ENCODE measurements at regions not wholly inside any gene's neighbourhood (a gene's known extent, or its start where the extent isn't known, plus 50 kb on each side); places are given as distances from the start of the nearest gene placed in this dataset.
"Not testable (repeated sequence)": the region's sequence is repeated elsewhere in the genome, so short reads cannot be mapped to it uniquely, and the experiment has no call there.

DNA sequence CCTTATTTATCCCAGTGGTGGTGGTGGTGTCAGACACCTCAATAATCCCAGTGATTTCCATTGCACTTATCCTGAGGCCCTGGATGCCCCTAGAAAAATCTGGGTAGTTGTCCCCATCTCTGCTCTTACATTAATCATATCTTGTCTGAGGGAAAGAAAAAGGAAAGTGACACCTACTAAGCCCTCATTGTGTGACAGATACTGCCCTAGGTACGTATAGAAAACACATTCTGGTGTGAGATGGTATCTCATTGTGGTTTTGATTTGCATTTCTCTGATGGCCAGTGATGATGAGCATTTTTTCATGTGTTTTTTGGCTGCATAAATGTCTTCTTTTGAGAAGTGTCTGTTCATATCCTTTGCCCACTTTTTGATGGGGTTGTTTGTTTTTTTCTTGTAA is 162.6 kb upstream of the JADE1 start:
- not testable (repeated sequence) for DNase-seq

DNA sequence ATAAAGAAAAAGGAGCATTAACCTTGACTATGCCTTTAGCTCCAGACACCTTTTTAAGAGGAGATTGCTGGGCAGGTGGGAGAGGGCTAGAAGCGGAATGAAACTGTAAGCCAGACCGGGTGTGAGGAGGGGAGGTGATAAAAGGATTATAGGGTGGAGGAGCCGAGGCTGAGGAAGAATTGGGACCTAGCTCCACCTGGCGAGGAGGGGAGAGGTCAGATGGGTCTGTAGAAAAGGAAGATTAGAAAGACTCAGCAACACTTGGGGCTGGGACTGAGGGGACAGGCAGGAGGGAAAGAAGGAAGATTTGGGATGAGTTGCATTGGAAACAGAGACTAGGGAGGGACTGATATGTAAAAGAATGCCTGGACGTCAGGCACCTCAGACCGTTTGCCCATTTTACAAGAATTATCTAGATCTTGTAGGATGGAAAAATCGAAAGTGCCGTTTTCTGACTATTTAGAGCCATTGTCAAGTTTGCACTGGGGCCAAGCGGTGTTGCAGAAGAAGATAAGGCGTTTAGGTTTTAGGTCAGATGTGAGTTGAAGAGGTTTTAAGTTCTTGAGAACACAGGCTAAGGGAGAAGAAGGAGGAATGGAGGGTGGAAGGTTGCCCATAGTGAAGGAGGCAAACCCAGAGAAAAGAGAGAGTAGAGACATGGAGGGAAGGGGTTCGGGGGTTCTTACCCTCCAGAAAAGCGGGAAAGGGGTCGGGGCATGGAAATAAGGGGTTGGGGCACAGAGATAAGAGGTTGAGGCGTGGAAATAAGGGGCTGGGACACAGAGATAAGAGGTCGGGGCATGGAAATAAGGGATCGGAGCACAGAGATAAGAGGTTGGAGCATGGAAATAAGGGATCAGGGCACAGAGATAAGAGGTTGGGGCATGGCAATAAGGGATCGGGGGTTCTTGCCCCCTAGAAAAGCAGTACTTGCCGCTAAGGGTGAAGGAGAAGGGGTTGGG is 164.5 kb upstream of the JADE1 start:
- not testable (repeated sequence) for DNase-seq

DNA sequence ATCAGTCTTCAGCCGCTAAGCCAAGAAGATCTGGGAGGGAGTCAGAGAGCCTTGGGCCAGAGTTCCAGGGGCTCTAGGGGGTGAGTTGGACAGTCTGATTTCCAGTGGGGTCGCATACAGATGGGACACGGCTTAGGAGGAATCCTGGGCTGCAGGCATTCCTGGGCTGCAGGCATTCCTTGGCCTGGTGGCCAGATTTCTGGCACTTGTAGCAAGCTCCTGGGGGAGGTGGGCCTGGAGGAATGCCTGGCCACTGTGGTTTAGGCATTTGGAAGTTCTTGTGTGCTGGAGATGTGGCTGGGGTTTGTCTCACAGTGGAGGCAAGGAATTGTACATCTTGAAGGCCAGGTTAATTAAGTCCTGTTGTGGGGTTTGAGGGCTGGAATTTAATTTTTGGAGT is 165.4 kb upstream of the JADE1 start:
- not testable (repeated sequence) for DNase-seq

DNA sequence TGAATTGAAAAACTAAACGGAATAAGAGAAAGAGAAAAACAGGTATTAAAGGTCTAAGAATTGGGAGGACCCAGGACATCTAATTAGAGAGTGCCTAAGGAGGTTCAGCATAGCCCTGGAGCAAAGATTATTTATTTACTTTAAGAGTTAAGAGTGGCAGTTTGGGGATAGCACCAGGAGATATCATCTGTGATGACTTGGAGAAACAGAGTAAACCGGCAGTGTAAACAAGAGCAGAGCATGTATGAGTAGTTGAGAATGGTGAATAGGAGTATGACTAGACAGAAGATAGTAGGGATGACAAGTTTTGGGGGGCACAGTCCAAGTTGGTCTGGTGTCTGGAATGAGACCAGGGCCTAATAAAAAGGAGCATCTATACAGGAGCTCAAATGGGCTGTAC is 167.9 kb upstream of the JADE1 start:
- not testable (repeated sequence) for DNase-seq

- no peak for DNase-seq
These were observed 169.8 kb upstream of the JADE1 start for GRCh38 chr4:128639541-128640270.

DNA sequence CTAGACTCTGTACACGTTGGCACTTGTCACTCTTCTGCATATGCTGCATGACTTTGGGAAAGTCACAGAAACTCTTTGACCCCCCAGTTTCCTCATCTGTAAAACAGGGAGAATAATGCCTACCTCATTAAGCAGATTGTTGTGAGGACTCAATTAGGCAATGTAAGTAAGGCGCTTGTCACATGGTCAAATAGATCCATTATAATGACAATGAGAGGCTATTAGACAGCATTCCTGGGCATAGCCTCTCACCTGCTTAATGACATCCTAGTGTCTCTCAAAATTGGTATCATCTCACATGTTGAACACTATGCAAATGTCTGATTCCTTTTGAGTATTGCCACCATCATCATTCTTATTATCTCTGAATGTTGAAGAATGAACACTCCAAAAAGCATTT is 172.6 kb upstream of the JADE1 start:
- no peak for DNase-seq

GRCh38 chr4:128635955-128636560 is 173.4 kb upstream of the JADE1 start:
- DNase-seq, result peak; percentile 52 to 80

DNA sequence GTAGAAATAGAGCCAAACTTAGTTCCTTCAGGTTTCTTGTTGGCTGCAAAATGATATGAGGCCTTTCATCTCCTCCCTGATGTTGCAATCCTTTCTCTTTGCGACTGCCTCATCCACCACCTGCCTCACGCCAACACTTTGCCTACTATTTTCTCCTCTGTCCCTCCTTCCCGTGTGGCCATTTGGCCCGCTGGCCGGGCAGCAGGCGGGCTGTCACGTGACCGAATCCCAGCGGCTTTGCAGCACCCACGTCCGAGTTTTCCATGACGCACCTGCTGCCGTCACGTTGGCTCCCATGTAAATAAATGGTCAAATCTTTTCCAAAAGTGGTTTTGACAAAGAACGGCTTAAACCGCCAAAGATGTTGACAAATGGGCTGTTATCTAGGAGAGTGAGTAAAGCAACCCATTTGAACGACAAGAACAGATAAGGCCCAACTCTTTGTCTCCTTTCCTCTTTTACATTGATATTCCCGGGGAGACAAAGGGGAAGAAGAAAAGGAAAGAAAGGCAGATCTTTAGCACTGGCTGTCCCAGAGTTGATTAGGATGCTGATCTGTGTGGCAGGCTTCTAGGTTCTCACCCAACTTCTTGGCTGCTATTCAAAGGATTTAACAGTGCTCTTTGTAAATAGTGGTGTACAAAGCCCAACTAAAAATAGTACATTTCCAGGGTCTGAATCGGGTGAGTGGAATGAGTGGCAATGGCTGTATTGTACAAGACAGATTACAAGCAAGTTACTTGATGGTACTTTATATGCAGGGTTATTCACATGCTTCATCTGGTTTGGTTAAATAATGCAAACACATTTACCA is 174.2 kb upstream of the JADE1 start:
- peak; percentile 72 to 80 for DNase-seq

DNA sequence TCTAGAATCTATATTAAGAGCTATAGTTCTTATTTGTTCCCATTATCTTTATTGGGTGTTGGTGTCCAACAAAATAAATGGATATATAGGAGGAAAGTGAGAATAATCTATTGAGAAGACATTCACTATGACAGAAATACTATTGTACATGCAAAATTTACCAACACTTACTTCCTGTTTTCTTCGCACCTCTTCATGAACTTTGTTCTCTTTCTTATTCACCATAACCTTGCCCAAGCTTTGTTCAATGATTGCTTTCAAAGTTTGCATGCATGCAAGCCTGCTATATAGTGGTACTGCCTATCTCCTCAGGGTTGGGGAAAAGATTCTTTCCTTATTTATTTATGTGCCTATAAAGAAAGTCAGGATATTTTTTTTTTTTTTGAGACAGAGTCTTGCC is 176.4 kb upstream of the JADE1 start:
- no peak for DNase-seq

DNA sequence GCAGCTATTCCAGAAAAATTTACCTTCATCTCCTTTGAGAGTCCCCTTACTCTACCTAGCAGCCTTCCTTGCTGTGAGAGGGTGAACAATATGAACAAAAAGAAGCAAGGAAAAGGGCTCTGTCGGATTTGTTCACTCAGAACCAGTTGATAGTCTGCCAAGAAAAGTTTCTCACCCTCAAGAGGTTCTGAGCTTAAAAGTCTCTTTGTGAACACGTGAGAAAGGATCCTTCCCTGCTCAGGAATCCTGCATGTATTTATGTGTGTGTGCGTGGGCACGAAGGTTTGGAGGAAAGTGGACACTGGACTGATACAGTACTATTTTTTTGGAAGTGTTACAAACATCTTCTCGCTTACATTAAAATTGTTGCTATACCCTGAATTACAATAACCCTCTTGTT is 178.6 kb upstream of the JADE1 start:
- no peak for DNase-seq

- no peak for DNase-seq
These were observed 185.8 kb upstream of the JADE1 start for GRCh38 chr4:128623508-128624215.

DNA sequence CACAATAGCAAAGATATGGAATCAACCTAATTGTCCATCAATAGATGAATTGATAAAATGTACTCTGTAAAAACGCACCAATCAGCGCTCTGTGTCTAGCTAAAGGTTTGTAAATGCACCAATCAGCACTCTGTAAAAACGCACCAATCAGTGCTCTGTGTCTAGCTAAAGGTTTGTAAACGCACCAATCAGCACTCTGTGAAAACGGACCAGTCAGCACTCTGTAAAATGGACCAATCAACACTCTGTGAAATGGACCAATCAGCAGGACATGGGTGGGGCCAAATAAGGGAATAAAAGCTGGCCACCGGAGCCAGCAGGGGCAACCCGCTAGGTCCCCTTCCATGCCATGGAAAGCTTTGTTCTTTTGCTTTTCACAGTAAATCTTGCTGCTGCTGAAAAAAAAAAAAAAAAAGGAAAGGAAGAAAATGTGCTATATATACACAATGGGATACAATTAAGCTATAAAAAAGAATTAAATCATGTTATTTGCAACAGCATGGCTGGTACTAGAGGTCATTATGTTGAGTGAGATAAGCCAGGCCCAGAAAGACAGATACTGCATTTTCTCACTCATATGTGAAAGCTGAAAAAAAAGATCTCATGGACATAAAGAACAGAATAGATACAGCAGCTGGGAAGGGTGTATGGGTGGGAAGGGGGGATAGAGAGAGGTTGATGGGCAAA is 189.1 kb upstream of the JADE1 start:
- not testable (repeated sequence) for DNase-seq

DNA sequence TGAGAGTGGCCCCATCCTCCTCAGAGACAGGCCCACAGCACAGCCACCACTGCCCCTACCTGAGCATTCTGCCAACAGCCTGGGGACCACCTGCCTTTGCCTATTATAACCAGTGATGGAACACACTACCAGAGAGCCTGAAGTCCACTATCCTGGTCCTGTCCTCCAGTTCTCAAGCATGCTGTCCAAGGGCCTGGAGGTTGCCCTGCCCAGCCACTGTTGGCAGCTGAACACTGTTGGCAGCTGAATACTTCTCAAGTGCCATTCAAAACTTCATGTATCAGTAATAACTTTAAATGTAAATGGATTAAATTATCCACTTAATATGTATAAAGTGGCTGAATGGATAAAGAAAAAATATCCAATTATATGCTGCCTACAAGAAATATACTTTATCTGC is 194.3 kb upstream of the JADE1 start:
- DNase-seq, result no peak

DNA sequence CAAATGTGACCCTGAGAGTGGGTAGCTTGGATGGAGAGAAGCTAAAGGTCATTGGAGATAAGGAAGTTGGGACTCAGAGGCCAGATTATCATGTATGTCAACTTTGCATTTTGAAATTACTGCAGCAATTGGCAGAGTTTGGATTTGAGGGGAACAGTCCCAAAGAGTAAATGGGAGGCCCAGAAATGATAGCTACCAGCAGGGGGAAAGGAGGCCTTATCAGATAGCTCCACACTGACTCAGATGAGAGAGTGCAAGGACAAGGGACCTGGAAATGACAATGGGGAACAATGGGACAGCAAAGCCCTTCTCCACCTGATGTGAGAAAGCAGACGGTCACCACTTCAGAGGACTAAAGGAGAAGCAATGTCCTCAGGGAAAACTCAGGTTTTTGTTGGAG is 201.5 kb upstream of the JADE1 start:
- DNase-seq, result no peak

- DNase-seq, result no peak
These were observed 203.3 kb upstream of the JADE1 start for GRCh38 chr4:128606173-128606572.

DNA sequence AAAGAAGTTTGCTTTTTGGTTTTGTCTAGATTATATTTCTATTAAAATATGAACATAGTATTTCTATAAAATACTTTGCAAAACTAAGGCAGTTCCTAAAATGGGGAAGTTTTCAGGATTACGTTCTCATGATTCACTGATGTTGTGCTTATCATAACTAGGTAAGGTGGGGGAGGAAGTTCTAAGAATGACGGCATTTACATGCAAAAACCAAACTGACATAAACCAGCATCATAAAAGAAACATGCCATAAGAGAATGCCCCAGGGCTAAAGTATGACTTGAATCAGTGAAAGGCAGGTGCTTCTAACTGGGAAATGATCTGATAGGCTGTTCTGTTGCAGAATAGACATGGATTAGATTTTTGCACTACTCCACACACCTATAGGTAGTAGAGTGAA is 204.7 kb upstream of the JADE1 start:
- no peak for DNase-seq

- no peak for DNase-seq
These were observed 205.3 kb upstream of the JADE1 start for GRCh38 chr4:128604204-128604603.

DNA sequence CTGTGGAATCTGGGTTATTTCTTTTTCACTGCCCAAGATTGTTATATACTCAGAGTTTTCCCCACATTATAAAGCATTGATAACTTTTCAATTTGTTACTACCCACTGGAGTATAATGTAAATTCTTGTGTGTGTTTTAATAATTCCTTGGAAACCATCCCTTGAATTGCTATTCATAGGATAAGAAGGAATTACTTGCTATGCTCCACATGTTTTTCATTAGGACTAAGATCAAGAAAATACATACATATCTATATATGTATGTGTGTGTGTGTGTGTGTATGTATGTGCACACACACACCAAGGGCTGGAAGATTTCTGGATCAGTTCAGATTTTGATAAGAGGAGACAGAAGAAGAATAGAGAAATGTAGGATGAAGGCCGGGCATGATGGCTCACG is 206.4 kb upstream of the JADE1 start:
- DNase-seq, result no peak

DNA sequence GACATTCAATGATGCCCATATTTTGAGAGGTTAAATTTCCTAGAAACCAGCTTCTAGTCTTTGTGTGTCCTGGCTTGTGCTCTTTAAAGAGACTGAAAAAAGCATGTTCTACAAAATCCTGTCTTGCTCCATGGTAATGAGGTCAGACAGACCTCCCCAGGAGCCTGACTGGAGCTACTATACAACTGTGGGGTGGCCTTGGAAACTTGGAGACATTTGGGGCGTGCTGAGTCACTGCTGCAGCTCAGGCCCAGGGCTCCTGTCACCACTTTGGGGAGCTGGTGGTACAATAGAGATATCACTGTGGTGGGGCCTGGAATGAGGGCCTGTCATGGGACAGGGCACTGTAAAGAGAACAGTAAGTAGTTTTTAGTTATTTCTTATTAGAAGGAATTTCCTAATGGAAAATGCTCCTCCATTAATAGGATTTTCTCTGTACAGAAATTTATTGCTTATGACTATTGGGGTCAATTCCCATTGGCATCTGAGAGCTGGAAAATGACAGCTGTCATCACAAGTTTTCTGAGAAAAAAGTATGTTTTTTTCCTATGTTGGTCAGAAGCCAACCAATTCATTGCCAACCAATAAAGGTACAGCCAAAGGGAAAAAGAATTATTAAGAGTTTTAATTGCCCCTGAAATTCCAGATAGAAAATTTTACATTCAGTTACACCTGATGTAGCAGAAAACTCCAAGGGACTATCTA is 207.4 kb upstream of the JADE1 start:
- no peak for DNase-seq

- peak; percentile 51 to 74 for DNase-seq
These were observed 208.3 kb upstream of the JADE1 start for GRCh38 chr4:128600996-128601871.
